ENCODE measurements at regions not wholly inside any gene's neighbourhood (a gene's known extent, or its start where the extent isn't known, plus 50 kb on each side); places are given as distances from the start of the nearest gene placed in this dataset.

DNA sequence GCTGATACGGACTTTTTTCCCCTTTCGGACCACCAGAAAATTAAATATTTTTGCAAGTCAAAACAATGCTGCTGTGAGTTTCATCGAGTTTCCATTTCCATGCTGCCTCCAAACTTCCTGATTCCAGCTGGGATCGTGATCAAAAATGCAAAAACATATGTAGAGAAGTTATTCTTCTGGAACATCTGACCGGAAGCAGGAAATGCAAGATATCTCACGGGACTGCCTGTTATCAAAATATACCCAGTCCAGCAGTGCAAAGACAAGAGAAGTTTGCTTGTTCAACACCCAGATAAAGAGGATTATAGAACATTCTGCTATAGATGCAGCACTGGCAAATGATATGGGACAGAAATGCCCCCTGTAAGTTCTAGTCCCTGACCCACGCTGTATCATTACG is 726.7 kb upstream of the NR2F2 start:
- TF ChIP-seq, protein P1, sequence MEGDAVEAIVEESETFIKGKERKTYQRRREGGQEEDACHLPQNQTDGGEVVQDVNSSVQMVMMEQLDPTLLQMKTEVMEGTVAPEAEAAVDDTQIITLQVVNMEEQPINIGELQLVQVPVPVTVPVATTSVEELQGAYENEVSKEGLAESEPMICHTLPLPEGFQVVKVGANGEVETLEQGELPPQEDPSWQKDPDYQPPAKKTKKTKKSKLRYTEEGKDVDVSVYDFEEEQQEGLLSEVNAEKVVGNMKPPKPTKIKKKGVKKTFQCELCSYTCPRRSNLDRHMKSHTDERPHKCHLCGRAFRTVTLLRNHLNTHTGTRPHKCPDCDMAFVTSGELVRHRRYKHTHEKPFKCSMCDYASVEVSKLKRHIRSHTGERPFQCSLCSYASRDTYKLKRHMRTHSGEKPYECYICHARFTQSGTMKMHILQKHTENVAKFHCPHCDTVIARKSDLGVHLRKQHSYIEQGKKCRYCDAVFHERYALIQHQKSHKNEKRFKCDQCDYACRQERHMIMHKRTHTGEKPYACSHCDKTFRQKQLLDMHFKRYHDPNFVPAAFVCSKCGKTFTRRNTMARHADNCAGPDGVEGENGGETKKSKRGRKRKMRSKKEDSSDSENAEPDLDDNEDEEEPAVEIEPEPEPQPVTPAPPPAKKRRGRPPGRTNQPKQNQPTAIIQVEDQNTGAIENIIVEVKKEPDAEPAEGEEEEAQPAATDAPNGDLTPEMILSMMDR (IDR thresholded peaks at IDR 0.05), result no peak
- no peak for TF ChIP-seq POLR2A (IDR thresholded peaks at IDR 0.05)

Data from uterus (tissue), 2 donors.